Activated T-cell treated with anti-CD3 and anti-CD28 coated beads, Interleukin-2, amount 50 U/mL, for 4 hours (primary cell): ENCODE measurements at regions not wholly inside any gene's neighbourhood (a gene's known extent, or its start where the extent isn't known, plus 50 kb on each side); places are given as distances from the start of the nearest gene placed in this dataset.
"Not testable (repeated sequence)": the region's sequence is repeated elsewhere in the genome, so short reads cannot be mapped to it uniquely, and the experiment has no call there.

Experiments
- ATAC-seq, 2 donors: fragments of 200-7000 bp; cut with Tn5 transposase; one replicate each; pipeline ENCODE4 v1.10.0; 2021
- DNase-seq: peaks from one replicate; pipeline ENCODE4 v3.0.0-alpha.2; 2020
- H3K27me3 Mint-ChIP-seq: one replicate; pipeline ENCODE4 v1.8.0; 2021; ENCODE audit warnings: low read depth, mixed read lengths
- H3K36me3 Mint-ChIP-seq: one replicate; pipeline ENCODE4 v1.8.0; 2022; ENCODE audit warnings: mixed read lengths; ENCODE audit not compliant: insufficient read depth
- H3K4me1 Mint-ChIP-seq: one replicate; pipeline ENCODE4 v1.8.0; 2021; ENCODE audit warnings: low read depth, mixed read lengths
- H3K4me3 Mint-ChIP-seq: one replicate; pipeline ENCODE4 v1.8.0; 2021; ENCODE audit warnings: mild to moderate bottlenecking, moderate library complexity, mixed read lengths
- H3K9me3 Mint-ChIP-seq: one replicate; pipeline ENCODE4 v1.8.0; 2021; ENCODE audit warnings: mixed read lengths

GRCh38 chr13:71015021-71015420 lies 852.0 kb downstream of the DACH1 start:
- H3K27me3 Mint-ChIP-seq, result no peaks in the 10 kb centered on the region
- no peaks in the 10 kb centered on the region for H3K36me3 Mint-ChIP-seq
- H3K4me1 Mint-ChIP-seq, result no peaks in the 10 kb centered on the region
- DNase-seq, result no peak
- no peaks in the 10 kb centered on the region for H3K9me3 Mint-ChIP-seq
- H3K4me3 Mint-ChIP-seq, result no peak overlapping the region
- no peak for ATAC-seq

- no peaks in the 10 kb centered on the region for H3K36me3 Mint-ChIP-seq
- no peak overlapping the region for H3K4me3 Mint-ChIP-seq
- H3K4me1 Mint-ChIP-seq, result no peaks in the 10 kb centered on the region
- peaks cover 5% of the 10 kb centered on the region for H3K9me3 Mint-ChIP-seq
- DNase-seq (no peak), ATAC-seq (no peak)
- no peaks in the 10 kb centered on the region for H3K27me3 Mint-ChIP-seq
Observed at GRCh38 chr13:71005919-71006318, 861.1 kb downstream of the DACH1 start.

DNA sequence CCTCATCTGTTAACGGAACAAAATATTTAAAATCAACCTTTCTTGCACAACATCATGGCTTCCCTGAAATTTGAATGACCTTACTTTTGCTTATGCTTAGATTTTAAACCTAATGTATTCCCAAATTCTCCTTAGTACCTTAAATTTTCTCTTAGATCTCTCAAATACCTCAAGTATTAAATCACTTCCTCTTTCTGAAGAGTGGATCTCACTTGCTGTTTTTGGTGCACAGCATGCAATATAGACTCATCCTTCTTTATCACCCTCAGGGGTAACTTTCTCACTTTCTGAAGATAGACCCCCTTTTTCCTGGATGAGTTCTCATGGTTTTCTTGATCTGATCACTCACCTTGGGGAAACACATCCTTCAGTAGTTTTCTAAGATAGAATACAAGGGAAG lies 871.7 kb downstream of the DACH1 start:
- no peaks in the 10 kb centered on the region for H3K36me3 Mint-ChIP-seq
- H3K27me3 Mint-ChIP-seq, result no peaks in the 10 kb centered on the region
- H3K4me1 Mint-ChIP-seq, result no peaks in the 10 kb centered on the region
- H3K4me3 Mint-ChIP-seq, result no peak overlapping the region
- no peak for DNase-seq
- no peak for ATAC-seq
- no peaks in the 10 kb centered on the region for H3K9me3 Mint-ChIP-seq

DNA sequence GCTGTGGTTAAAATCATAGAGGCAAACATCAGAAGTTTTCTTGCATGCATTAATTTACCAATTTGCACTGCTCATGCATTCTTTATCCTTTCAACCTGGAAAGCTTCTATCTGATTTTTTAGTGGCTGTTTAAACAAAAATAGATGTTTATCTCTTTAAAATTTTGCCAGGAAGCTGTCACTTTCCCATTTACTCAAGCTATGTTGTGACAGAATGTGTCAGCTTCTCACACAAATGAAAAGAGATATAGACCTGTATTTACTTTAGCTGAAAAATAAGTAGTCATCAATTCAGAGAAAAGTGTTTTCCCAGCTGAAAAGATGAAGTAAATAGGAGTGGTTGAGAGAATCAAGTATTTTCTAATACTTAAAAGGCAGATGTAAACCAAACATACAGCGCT lies 872.8 kb downstream of the DACH1 start:
- Mint-ChIP-seq H3K9me3 (no peaks in the 10 kb centered on the region), H3K36me3 (no peaks in the 10 kb centered on the region), H3K27me3 (no peaks in the 10 kb centered on the region), H3K4me3 (no peak overlapping the region), H3K4me1 (no peaks in the 10 kb centered on the region)
- no peak for ATAC-seq
- DNase-seq, result no peak

GRCh38 chr13:70987043-70987442 lies 878.8 kb upstream of the KLHL1 start:
- no peak for DNase-seq
- ATAC-seq, result no peak
- H3K9me3 Mint-ChIP-seq, result no peaks in the 10 kb centered on the region
- H3K36me3 Mint-ChIP-seq, result no peaks in the 10 kb centered on the region
- no peaks in the 10 kb centered on the region for H3K27me3 Mint-ChIP-seq
- no peaks in the 10 kb centered on the region for H3K4me1 Mint-ChIP-seq
- no peak overlapping the region for H3K4me3 Mint-ChIP-seq

- Mint-ChIP-seq H3K9me3 (no peaks in the 10 kb centered on the region), H3K4me3 (no peak overlapping the region), H3K36me3 (no peaks in the 10 kb centered on the region), H3K27me3 (no peaks in the 10 kb centered on the region), H3K4me1 (no peaks in the 10 kb centered on the region)
- DNase-seq, result no peak
- no peak for ATAC-seq
Observed at GRCh38 chr13:70985371-70985770, 877.1 kb upstream of the KLHL1 start.

DNA sequence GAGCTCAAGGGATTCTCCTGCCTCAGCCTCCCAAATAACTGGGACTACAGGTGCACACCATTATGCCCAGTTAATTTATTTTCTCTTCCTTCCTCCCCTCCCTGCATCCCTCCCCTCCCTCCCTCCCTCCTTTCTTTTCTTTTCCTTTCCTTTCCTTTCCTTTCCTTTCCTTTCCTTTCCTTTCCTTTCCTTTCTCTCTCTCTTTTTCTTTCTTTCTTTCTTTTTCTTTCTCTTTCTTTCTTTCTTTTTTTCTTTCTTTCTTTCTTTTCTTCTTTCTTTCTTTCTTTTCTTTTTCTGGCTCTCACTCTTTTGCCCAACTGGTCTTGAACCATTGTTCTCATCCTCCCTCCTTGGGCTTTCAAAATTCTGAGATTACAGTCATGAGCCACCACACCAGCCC lies 873.0 kb upstream of the KLHL1 start:
- ATAC-seq, H3K4me1 Mint-ChIP-seq, H3K9me3 Mint-ChIP-seq, H3K36me3 Mint-ChIP-seq, H3K27me3 Mint-ChIP-seq, DNase-seq, H3K4me3 Mint-ChIP-seq: not testable (repeated sequence)

GRCh38 chr13:70969321-70969720 lies 861.1 kb upstream of the KLHL1 start:
- Mint-ChIP-seq H3K27me3 (no peaks in the 10 kb centered on the region), H3K36me3 (no peaks in the 10 kb centered on the region), H3K4me3 (no peak overlapping the region), H3K4me1 (no peaks in the 10 kb centered on the region), H3K9me3 (peaks cover 6% of the 10 kb centered on the region)
- ATAC-seq, result no peak
- no peak for DNase-seq

DNA sequence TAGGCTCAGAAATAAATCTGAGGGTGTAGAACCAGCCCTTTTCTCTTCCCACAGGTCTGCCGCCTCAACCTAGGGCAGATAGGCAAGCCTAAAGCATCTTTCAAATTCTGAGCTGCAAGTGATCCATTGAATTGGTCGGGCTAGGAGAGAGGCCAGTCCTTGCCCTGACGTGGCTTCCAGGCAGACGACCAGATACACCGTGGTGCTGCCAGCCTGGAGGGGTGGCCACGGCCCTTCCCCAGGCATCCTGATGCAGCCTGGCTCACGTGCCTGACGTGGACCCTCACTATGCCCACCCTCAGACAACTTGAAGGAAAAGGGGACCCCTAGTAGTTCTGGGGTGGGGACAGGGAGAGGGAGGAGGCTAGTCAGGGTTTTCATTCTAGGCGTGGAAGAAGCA lies 859.3 kb upstream of the KLHL1 start:
- ATAC-seq, result no peak
- Mint-ChIP-seq H3K27me3 (no peaks in the 10 kb centered on the region), H3K9me3 (no peaks in the 10 kb centered on the region), H3K4me3 (no peak overlapping the region), H3K4me1 (no peaks in the 10 kb centered on the region), H3K36me3 (no peaks in the 10 kb centered on the region)
- DNase-seq, result no peak

GRCh38 chr13:70964874-70965273 lies 856.6 kb upstream of the KLHL1 start:
- H3K36me3 Mint-ChIP-seq, result no peaks in the 10 kb centered on the region
- H3K4me1 Mint-ChIP-seq, result no peaks in the 10 kb centered on the region
- H3K4me3 Mint-ChIP-seq, result no peak overlapping the region
- no peaks in the 10 kb centered on the region for H3K9me3 Mint-ChIP-seq
- ATAC-seq, result no peak
- no peaks in the 10 kb centered on the region for H3K27me3 Mint-ChIP-seq
- no peak for DNase-seq

GRCh38 chr13:70964124-70964523 lies 855.9 kb upstream of the KLHL1 start:
- Mint-ChIP-seq H3K36me3 (no peaks in the 10 kb centered on the region), H3K9me3 (no peaks in the 10 kb centered on the region), H3K27me3 (no peaks in the 10 kb centered on the region), H3K4me3 (no peak overlapping the region), H3K4me1 (no peaks in the 10 kb centered on the region)
- DNase-seq (no peak), ATAC-seq (no peak)

DNA sequence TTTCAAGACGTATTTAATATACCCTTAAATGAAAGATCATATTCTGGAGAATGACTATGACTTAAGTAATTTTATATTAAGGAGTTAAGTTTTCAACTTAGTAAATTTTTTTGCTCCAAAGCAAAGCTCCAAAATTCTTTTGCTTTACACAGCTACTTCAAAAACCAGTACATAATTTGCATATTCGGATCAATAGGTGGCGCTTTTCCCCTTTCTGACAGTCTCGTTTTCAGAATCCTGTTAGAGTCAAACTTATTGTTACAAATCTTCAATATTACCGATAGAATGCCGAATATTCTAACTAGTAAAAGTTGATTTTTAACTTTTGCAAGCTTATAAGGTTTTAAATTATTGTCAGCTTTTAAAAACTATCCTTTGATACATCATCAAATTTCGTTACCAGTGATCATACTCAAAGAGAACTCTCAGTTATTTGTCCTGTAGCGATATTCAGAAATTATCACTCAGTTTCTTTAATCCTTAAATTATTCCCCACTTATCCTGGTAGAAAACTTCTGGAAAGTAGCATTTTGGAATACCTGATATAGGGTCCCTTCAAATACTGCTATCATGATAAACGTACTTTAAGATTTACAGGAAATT lies 852.7 kb upstream of the KLHL1 start:
- H3K27me3 Mint-ChIP-seq, result no peaks in the 10 kb centered on the region
- no peaks in the 10 kb centered on the region for H3K36me3 Mint-ChIP-seq
- H3K9me3 Mint-ChIP-seq, result peaks cover 2% of the 10 kb centered on the region
- no peak for ATAC-seq
- H3K4me1 Mint-ChIP-seq, result no peaks in the 10 kb centered on the region
- no peak for DNase-seq
- H3K4me3 Mint-ChIP-seq, result no peak overlapping the region

DNA sequence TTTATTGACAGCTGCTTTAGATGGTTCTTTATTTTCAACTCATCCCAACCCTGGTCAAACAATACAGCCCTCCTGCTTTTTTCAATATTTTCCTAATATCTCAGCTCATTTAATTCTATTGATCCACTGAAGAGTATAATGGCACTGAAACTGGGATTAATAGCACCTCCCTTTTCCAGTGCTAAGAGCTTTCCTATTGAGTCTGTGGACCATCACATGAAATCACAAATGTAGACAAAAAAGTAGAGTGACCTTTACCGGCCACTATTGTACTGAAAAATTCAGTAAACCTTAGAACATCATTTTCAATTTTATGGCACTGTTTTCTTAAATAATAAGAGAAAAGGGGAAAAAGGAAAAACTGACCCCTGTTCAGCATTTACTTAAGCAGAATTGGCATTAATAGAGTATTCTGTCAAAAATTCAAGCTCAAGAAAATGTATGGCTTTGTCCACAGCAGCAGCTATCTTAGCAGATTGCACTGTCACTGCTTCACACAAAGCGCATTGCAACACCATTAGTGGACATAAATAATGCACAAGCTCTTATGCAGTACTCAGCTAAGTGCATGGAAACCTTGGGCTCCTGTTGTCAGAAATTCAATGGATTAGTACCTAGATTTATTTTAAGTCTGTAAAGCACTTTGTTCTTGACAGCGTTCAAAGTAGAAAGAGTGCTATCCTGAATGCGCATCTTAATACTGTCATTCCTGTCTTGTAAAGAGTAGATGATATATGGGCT lies 851.0 kb upstream of the KLHL1 start:
- H3K27me3 Mint-ChIP-seq, result no peaks in the 10 kb centered on the region
- no peak overlapping the region for H3K4me3 Mint-ChIP-seq
- H3K36me3 Mint-ChIP-seq, result no peaks in the 10 kb centered on the region
- no peak for DNase-seq
- H3K9me3 Mint-ChIP-seq, result peaks cover 4% of the 10 kb centered on the region
- no peaks in the 10 kb centered on the region for H3K4me1 Mint-ChIP-seq
- no peak for ATAC-seq

- DNase-seq, result no peak
- H3K4me3 Mint-ChIP-seq, result no peak overlapping the region
Observed at GRCh38 chr13:70955887-70956286, 847.6 kb upstream of the KLHL1 start.

GRCh38 chr13:70950664-70951063 lies 842.4 kb upstream of the KLHL1 start:
- Mint-ChIP-seq H3K27me3 (no peaks in the 10 kb centered on the region), H3K36me3 (no peaks in the 10 kb centered on the region), H3K9me3 (no peaks in the 10 kb centered on the region), H3K4me3 (no peak overlapping the region), H3K4me1 (no peaks in the 10 kb centered on the region)
- ATAC-seq, result no peak
- DNase-seq, result no peak

More at GRCh38 chr13:70955887-70956286, 847.6 kb upstream of the KLHL1 start:
- no peak for ATAC-seq
- no peaks in the 10 kb centered on the region for H3K36me3 Mint-ChIP-seq
- no peaks in the 10 kb centered on the region for H3K4me1 Mint-ChIP-seq
- H3K9me3 Mint-ChIP-seq, result peaks cover 4% of the 10 kb centered on the region
- H3K27me3 Mint-ChIP-seq, result no peaks in the 10 kb centered on the region
